Activated gamma-delta T cell treated with Interleukin-2 at 50 U/mL for 16 hours (primary cell): ENCODE measurements at regions not wholly inside any gene's neighbourhood (a gene's known extent, or its start where the extent isn't known, plus 50 kb on each side); places are given as distances from the start of the nearest gene placed in this dataset.

Experiments
- DNase-seq: peaks from one replicate; pipeline ENCODE4 v3.0.0-alpha.2; 2020

DNA sequence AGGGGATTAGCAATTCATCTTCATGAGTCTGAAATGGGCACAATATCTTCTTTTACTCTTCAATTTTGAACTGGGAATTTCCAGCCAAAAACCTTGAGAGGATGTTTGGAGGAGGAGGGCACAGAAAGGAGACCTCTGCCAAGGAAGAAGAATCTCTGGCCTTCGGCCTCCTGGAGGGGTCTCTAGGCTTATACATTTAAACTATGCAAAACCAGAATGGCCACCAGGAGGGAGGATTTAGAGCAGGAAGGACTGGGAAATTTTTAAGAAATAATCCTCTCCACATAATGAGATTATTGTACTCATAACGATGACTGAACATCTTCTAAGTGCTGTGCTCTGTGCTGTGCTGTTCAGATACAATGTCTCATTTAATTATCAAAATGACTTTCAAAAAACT is 325.9 kb downstream of the NDFIP2 start:
- DNase-seq, result no peak

DNA sequence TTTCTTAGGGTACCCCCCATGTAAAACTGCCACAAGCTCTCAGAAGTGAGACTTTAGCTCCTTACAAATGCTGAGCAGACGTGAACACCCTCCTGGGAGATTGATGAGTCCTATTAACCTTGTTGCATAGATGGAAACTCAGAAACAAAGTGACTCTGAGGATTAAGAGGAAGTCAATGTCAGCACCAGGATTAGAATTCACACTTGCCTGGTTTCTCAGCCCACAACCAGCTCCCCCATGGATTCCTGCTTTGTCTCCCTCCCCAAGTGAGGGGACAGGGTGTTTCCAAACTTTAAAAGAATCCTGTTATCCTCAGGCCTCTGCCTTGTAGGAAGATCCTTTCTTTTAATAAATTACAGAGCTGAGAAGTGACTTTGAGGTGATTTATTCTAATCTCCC is 324.4 kb downstream of the NDFIP2 start:
- DNase-seq, result no peak

DNA sequence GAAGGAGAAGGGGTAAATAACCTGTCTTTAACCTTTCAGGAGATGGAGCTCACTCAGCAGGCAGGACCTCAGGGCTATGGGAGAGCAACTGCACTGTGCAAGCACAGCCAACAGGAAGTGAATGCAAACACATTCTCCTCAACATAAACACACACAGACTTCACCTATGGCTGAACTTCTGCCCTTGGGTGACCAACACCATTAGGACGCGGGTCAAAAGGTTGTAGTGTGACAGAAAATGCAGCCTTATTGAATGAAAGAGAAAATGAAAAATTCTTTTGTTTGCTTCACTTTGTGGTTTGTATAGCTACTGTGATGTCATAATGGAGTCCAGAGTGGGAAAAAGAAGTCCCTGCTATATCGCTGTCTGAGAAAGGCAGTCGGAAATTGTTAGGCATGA is 323.0 kb downstream of the NDFIP2 start:
- no peak for DNase-seq

DNA sequence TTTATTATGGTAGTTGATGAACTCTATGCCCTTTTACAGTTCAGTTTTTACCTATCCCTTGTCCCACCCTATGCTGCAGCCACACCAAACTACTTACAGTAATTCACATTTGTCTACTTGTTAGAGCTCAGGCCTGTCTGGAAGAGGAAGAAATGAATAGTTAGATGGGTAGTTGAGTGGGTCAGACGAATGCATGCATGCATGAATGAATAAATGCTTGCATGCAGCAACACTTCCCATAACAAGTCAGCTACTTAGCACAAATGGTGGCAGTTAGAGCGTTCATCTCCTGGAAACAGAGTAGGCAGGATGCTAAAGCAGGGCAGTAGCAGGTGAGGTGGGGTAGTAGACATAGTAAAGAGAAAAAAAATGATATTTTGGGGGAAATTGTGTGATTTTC is 322.3 kb downstream of the NDFIP2 start:
- DNase-seq, result no peak

DNA sequence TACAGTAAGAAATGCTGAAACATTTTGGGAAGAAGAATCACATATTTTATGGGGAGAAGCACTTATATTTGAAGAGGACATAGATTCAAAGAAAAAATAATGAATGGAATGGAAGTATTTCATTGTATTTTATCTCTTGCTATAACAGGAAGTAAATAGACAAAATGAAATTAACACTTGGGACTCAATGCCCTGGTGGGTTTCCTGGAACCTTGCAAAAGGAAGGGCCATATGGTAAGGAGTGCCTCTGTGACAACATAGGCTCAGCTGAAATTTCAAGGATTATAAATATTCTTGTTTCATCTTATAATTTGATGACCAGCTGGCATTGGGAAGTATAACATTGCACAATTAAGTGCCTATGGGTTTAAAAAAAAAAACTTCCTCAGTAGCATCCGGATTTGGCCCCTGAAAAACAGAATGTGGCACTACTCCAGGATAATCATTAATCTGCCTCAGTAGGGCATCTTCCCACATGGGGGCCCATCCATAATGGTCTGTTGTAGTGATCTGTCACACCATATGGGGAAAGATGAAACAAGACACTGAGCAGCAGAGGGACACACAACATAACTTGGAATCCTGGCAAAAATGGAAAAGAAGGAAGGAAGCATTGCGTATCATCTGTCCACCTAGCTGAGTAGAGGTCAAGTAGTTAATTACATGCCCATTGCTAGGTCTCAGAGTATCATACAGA is 321.6 kb downstream of the NDFIP2 start:
- no peak for DNase-seq

DNA sequence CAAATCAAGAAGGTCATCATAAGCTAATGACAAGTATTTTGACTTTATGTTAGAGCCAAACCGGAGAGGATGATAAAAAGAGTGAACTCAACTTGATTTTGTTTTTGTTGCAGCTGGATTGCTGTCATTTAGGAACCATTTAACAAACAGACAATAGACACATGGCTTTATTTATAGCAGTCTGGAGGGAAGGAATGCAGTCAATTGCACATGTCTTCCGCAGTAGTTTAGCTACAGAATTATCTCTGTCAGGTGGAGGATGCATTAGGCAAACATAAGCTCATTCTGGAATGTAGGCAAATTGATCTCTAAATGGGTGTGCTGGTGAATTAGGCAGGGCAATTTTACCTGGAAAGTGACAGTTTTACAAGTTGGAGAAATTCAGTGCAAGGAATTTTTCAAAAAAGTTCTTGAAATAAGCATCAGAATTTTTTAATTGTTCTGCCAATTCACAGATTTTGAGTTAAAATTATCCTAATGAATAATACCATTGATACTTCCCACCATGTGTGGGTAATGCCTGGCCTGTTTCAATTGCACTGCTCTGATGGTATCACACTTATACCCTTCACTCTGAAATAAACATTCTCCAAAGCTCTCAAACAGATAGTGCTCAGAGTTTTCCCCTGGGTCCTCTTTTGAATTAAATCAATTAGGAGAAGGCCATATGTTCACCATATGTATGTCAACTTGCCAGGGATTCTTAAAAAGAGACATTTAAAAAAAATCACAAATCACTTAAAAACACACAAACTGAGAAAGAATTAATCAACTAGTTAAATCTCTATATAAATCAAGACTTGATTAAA is 318.3 kb downstream of the NDFIP2 start:
- no peak for DNase-seq

DNA sequence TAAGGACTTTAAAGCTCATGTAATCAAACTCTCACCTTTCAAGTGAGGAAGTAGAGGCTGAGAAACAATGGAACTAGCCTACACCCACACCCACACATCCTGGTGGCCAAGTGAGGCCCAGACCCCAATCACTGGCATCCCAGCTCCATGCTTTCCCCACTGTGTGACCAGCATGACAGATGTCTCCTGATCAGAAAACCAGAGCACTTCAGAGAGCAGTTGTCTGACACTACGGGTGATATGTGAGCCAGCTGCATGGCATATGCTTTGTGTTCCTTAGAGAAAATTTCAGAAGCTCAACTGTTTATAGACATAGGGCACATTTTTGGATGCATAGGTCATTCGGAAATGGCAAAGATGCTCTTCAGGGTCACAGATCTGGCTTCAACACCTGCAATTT is 315.2 kb downstream of the NDFIP2 start:
- DNase-seq, result no peak

DNA sequence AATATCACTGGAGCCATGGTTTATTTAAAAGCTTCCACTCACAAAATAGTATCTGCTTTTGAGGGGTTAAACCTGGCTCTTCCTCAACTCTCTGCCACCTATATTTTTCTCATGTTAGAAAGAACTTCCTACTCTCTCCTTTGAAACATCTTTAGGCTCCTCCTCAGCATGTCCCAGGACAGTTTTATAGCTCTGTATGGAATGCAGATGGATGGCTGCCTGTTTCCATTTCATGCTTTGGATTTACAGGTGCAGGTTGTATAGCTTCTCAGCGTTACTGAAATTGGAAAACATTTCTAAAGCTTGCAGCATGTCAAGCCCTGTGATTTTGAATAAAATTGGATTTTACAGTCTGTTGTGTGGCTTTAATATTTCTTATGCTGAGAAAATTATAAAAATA is 314.0 kb downstream of the NDFIP2 start:
- DNase-seq, result no peak

DNA sequence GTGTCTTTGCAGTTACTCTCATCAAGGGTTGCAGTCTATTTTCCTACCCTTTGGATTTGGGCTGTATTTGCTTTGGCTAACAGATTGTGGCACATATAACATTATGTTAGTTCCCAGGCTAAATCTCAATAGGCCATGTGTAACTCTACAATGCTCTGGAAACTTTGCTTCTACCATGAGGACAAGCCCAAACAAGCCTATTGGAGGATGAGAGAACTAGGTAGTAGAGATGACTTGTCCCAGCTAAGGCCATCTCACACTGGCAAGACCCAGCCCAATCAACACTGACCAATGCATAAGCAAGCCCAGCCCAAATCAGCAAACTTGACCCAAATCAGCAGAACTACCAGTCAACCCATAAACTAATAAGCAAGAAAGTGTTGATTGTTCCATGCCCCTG is 311.8 kb downstream of the NDFIP2 start:
- DNase-seq, result no peak

DNA sequence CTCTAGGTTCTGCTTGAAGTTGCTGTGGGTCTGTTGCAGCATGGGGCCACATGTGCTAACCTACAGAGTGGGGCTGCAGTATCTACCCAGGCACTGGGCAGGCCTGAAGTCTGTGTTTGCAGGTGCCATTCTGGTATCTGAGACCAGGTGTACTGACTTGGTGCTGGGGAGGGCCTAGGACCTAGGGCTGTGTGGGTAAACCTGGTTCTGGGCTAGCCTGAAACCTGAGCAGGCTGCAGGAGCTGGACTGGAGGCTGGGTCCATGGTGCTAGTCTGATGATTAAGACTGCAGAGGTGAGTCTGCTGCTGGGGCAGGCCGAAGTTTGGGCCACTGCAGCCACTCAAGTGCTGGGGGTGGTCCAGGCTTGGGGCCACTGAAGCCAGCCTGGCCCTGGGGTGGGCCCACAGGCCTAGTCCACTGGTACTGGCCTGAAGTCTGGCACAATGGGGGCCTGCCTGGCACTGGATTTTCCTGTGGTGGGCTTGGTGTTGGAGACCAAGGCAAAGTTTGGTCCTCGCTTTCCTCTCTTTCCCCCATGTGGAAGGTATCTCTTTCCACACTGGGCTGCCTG is 310.6 kb downstream of the NDFIP2 start:
- no peak for DNase-seq

DNA sequence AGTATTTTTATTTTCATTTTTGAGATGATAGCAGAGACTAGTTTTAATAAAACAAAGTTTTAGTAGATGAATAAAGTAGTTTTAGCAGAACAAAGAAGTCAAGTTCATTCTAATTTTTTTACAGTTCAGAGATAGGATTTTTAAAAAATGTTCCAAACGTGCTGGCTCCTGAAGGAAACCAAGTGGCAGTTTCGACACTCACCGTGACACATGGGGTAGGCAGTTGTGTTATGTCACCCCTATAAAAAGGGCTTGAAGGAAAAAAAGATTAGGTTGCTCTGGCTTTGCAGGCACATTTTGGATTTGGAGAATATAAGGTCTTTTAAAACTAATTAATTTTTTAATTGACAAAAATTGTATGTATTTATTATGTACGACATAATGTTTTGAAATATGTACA is 305.2 kb downstream of the NDFIP2 start:
- no peak for DNase-seq

DNA sequence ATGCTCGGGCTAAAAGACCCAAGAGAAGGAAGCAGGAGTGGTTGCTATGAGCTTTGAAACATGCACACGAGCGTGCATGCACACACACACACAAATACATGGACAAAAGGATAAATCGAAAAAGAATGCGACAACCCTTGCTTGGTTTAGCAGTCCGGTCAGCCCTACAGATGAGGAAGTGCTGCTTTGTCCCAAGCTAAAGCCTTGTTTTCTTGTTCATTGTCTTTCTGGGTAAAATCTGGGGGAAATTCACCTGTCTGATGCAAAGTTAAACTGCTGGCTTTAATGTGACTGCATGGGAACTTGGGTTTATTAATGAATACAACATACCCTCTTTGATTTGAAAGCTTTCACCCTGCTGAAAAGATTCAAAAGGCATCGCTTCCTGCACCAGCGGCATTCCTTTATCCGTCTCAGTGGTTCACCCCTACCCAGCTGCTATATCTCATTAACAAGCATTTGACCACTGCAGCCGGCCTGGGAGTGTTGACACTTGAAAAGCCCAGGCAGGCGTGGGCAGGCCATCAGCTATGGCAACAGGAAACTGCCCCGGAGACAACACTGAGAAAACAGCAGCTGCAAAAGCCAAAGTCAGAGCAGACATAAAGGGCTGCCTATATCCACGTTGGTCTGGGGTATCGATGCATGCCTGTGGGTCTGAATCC is 301.7 kb downstream of the NDFIP2 start:
- DNase-seq, result no peak

DNA sequence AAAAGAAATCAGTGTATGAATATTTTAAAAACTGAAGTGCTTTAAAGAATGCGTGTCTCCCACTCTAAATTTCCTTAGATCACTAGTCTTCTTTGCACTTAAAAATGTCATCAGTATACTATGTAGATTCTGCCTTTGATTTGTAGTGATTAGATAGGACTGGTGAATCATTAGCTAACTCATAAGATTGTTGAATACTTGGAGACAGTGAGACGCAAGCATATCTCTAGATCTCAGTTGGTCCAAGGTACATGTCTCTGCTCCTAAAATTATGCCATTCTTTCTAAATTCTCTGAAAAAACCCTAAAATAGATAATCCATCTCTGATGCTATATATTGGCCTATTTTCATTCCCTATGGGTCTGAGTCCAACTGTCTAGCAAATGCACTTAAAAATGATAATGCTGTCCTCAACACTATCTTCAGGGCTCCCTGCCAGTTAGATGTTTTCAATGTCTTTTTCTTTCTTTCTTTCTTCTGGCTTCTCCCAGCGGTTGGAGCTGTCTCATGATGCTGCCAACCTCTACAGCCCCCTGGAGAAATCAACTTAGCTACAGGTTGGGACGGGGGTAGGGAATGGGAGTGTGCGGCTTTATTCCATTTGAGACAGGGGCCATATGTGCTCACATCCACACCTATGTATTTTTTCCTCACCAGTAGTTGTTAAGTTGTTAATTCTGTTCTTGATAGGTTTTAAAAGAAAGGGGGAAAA is 301.0 kb downstream of the NDFIP2 start:
- DNase-seq, result no peak

DNA sequence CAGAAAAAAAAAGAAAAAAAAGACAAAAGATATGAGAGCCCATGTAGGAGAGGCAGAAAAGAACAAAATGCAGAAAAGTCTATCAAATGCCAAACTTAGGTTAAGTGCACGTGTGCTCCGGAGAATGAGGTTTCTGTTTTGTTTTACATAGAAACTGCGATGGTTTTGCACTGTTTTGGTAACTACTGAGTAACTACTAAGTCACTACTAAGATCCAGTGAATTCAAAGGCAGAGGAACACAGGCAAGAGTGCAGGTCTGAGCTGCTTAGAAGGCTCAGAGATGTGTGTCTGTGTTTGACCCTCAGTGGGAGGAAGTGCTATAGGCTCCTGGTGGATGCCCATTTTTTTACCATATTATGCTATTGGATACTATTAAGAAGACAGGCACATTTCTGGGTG is 299.3 kb downstream of the NDFIP2 start:
- no peak for DNase-seq

DNA sequence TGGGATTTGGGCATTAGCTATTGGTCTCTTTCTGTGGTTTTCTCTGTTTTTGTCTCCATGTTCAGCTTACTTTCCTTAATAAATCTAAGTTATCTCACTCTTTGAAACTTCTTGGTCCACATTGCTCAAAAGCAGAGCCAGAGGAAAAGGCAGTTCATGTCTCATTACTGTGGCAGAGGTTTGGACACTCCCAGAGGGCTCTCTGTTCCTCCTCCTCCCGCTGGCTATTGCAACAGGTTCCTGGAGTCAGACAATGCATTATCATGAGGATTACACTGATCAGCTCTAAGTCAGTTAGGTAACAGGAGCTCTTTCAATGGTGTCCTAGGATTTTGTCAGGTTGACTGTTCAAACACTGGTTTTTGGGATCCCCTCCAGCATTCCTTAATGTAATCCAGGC is 298.8 kb downstream of the NDFIP2 start:
- DNase-seq, result no peak

DNA sequence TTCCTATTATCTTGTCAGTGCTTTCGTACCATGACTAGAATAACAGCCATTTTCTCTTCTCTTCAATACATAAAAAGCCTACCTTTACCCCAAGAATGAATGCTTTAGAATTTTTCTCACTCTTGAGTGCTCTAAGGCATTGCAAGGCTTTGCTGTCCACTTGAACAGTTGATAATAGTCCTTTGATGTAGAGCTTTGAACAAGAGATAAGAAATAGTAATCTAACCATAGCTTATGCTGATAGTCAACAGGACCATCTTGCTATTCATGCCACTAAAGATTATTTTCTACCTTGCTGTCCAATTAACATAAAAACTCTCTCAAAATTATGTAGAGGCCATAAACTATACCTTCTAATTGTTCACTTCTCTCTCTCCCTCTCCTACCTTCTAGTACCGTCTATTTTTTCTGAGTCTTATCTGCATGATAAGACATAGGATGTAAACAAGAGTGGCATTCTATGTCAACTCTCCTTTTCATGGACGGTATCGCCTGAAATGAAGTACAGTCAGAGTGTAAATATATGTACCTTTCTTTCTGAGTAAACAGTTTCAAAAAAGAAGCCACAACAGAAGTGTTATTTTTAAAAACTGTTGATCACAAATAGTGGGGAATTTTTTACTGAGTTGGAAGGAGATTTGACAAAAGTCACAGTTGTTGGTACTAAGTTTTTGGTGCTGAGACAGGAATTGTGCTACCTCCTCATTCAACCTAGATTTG is 297.9 kb downstream of the NDFIP2 start:
- DNase-seq, result no peak

DNA sequence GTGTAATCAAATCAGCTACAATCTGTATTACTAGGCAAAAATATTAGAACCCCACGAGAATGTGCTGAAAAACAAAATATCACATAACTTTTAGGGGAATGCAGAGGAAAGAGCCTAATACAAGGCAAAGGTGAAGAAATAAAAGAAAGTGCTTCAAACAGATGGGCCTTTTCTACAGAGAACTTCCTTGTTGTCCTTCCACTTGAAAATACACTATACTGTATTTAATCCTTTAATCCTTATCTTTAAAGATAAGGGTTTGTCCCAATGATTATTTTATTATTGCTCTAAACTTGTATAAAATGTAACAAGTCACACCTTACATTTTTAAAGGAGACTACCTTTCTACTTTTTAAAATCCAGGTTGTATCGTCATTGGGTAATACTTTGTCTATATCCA is 296.5 kb downstream of the NDFIP2 start:
- no peak for DNase-seq

DNA sequence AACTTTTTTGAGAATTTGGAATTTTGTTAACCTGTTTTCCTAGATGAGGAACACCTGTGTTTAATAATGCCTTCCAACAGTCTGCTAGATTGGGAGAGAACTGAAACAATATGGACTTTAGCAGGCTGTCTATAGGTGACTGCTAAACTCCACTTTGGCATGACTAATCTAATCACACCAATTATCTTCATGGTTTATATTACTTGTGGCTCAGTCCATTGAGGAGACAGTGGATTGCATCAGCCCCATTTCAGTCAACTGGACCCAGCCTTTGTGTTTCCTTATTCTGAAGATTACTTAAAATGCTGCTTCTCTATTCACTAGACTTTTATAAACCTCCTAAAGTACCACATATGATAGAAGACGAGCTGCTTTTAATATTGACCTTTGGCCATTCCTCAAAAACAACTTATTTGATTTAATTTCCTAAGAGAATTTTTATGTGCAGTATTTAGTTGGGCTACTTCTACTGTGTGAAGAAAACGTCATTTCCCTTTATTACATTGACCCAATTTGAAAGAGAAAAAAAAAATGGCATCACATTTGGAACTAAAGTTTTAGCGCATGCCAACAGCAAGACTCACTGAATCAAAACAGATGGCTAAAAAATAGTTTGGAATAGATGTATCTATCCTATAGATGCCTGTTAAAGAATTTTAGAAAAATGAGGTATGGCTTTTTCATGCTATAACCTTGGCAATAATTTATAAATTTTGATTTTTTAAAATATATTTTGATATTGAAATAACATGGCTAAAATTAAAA is 295.8 kb downstream of the NDFIP2 start:
- DNase-seq, result no peak

DNA sequence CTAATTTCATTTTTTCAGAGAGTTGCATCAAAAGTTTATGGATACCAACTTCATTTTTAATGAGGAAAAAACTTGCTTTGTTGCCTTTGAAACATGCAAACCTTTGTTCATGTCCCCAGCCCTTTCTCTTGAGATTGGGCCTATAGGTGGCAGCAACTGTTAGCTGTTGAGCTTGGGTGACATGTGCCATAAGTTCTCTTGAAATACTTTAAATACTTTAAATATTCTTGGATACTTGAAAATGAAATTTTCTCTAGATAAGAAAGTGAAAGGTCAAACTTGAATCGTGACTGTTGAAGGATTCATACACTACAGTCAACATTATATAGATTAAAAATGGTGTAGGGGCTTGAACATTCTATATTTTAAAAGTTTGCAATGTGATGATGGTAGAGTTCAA is 294.9 kb downstream of the NDFIP2 start:
- no peak for DNase-seq

DNA sequence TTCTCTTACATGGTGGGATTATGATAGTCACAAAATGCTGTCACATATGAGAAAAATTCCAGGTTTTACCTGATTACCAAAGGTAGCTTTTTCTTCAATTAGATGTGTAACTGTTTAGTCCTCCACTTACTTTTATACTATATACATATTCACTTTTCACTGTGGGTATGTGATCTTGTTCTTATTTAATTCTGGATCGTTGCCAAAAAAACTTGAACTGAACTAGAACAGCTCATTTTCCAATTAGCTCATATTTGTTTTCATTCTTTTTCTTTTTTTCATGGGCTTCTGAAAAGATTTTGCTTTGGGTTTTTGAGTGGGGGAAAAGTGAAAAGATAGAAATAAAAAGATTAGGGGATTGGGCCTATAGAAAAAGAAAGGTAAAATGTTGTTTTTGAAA is 291.9 kb downstream of the NDFIP2 start:
- no peak for DNase-seq

DNA sequence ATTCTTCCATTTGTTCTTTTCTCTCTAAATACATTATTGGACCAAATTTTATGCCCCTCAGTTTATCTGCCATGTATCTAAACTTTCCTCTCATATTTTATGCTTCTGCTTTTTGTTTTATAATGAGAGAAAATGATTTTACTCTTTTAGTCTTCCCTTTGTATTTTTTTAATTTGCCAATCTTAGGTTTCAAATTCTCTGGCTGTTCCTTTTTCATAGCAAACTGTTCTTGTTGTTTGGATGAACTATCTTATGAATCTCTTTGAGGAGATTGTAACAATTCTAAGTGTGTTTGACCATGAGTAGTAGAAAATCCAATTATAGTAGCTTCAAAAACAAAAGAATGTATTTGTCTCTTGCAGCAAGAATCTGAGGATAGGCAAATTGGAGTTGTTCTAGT is 290.5 kb downstream of the NDFIP2 start:
- DNase-seq, result no peak

DNA sequence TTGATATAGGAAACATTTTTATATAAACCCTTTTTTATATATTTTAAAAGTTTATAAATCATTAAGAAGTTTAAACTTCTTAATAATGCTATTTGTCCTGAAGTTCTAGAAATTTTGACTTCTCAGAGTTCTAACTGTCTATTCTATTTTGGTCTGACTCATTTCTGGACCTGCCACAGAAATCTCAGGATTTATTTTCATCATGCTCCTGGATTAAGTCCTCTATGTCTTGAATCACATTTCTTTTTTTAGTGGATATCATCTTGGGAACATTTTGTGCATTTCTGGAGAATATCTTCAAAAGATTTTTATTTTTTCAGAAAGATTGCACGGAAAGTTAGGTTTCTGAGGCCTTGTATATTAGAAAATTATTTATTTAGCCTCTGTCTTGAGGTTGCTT is 289.1 kb downstream of the NDFIP2 start:
- no peak for DNase-seq
